IPS DF 4.7 (cell line): ENCODE measurements at regions not wholly inside any gene's neighbourhood (a gene's known extent, or its start where the extent isn't known, plus 50 kb on each side); places are given as distances from the start of the nearest gene placed in this dataset.

Experiments used
- DNase-seq: peaks from one replicate; pipeline ENCODE4 v3.0.0-alpha.2; 2013; ENCODE audit warnings: low spot score; ENCODE audit errors: extremely low read depth

DNA sequence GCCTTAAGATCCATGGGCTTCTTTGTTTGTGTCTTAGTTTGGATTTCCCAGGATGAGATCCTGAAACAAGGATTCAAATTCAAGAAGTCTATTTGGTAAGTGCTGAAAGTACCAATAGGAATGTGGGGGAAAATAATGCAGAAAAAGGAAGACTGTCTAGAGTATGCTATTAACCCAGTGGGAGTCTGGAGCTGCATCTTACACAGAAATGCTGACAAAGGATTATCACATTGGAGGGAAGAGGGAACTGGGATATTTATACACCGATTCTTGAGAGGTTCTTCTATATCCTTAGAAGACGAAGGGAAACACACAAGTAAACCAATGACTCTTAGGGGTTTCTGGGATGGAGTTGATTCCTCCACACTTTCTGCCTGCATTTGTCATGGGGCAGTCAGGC lies 294.8 kb upstream of the FIGN start:
- no peak for DNase-seq

- DNase-seq = no peak
Measured at GRCh38 chr2:164028814-164029534, 293.2 kb upstream of the FIGN start.

DNA sequence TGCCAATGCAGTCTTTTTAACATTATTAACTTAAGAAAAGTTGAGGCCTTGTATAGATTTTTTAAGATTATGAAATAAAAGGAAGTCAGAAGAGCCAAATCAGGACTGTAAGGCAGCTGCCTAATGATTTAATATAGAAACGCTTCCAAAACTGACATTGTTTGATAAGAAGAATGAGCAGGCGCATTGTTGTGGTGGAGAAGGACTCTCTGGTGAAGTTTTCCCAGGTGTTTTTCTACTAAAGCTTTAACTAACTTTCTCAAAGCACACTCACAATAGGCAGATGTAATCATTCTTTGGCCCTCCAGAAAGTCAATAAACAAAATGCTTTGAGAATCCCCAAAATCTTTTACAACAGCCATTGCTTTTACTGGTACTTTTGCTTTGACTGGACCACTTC lies 288.6 kb upstream of the FIGN start:
- no peak for DNase-seq

- DNase-seq = no peak
Measured at GRCh38 chr2:164023896-164024295, 288.1 kb upstream of the FIGN start.

GRCh38 chr2:164015328-164016123 lies 279.7 kb upstream of the FIGN start:
- DNase-seq = no peak

DNA sequence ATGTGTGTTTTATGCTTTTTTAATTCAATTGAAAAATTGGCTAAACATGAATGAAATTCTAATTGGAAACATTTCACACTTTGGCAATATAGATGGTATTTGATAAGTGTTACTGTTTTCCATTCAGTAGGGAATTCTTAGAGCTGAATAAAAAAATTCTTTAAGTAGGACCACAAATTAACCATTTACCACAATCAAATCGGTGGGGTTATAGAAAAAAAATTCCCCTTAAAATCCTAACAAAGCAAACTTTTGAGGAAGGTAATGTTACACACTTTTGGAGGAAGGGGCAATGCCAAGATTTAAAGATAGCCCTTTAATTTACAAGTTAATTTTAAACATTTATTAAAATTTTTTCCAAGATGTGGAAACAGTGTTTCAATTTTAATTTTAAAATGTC lies 279.0 kb upstream of the FIGN start:
- DNase-seq = no peak

GRCh38 chr2:164014068-164014731 lies 278.4 kb upstream of the FIGN start:
- DNase-seq = no peak

- DNase-seq = no peak
Measured at GRCh38 chr2:164012581-164012980, 276.8 kb upstream of the FIGN start.

- no peak for DNase-seq
Measured at GRCh38 chr2:164009756-164010337, 274.0 kb upstream of the FIGN start.

DNA sequence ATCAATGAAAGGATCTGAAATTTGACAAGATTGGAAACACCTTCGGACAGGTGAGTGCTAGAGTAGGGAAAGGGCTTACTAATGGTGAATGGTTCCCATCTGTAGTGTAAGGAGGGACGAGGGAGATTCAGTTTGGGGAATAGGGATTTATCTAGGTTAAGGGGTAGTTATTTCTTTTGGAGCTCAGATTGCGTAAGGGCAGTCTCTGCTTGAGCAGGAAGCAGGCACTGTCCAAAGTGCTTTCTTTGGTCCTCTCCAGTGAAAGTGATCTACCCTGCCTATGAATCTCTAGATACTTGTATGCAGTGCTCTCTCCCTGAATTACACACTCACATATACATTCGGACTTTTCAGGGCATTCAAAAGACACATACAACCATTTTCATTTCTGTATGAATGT lies 272.9 kb upstream of the FIGN start:
- DNase-seq = no peak

DNA sequence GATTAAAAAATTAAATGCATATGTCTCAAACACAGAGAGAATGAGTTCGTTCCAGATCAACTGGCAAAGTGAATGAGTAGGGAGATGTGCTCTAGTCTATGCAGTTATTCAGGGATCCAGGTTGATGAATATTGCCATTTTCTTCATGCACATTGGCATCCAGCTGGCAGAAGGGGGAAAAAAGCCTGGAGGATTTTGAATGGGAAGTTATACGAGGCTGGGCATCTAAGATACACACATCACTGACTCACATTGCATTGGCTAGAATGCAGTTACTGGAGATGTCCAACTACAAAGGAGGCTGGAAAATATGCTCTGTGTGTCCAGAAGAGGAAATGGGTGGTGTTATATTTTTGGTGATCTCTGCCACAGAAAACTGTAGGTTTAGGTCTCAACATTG lies 270.9 kb upstream of the FIGN start:
- DNase-seq = no peak

DNA sequence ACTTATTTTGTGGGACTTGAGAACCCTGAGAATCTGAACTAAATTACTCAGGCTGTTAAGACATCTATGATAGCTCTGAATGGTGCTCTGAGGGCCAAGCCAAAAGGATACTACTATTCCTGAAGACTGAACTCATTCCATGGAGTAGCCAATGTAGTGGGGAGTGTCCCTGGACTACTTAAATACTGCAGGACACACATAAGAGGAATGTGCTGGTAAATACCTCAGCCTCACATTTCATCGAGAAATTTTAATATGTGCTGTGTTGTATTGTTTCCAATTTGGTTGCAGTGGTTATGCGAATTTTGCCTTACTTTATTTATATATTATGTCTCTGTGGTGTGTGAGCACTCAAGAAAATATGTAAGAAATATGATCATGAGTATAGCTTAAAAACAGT lies 264.4 kb upstream of the FIGN start:
- no peak for DNase-seq

DNA sequence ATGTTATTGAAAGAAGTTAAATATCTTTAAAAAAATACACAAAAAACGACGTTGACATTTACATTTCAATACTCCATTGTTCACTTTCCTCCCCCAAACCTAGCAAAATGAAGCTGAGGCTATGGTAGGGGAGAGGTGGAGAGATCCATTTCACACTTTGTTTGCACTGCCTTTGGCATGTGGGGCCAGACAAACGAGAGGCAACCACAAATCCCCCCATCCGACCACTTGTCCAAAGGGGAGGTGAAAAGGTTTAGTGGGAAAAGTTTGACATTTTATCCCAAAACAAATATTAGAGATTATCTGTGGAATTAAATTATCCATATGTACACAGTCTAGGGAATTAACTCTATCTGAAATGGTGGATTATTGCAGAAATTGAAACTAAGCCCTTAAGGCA lies 261.7 kb upstream of the FIGN start:
- DNase-seq = no peak

GRCh38 chr2:163990541-163990940 lies 254.7 kb upstream of the FIGN start:
- no peak for DNase-seq

DNA sequence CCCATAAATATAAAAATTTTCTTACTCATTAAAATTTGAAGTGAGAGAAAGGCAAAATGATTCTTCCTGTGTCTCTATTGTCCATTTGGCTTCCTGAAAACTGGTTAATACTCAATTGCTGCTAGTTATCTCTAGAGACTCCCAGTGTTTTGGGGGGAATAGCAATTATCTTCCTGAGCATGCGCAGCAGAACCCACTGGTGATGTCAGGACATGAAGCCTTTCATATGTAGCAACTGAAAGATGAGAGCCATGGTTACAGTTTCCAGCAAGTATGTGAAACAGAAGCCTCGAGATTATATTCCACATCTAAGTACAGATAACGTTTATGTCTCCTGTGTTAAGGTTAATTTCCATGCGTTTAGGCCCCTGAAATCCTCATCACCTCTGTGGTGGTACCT lies 254.3 kb upstream of the FIGN start:
- DNase-seq = no peak

DNA sequence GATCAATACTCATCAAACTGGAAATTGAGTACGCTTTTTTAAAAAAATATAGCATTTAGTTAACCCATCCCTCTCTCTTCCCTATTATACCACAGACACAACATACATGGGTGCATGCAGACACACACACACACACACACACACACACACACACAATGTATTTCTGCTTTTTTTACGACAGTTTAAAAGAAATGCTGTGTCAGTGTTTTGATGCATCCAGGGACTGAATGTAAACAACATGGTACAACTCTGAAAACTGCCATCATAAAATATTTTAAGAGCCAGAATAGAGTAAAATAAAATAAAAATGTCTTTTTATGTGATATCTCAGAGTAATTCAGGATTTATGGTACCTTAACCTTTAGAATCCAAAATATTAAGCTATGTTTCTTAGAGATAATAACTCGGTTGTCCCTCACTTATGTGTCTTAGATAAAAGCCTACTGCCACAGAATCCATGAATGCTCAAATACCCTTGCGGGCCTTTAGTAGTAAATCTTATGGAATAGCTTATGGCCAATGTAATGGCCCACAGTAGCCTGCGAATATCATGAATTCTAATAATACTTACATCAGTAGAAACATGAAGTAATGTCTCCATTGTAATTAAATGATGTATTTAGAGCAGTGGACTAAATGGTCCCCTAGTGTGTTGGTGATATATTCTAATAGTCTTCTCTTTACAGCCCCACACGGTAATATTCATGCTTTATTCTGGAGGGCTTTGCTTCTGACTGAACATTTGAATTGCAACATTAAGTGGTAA lies 251.6 kb upstream of the FIGN start:
- no peak for DNase-seq

DNA sequence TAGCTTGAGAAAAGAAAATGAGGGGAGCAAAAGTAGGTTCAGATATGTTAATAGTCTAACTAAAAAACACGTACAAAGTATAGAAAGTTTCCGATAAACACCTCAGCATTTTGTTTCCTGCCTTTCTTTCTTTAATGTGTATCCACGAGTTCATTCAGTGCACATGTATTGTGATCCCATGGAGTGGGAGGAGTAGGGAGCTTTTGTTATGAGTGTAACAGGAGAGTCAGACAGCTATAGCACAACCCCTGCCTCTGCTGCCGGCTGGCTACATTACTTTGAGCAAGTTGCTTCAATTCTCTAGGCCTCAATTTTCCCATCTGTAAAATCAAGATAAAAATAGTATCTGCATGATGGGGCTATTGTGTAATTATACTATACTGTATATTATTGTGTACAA lies 249.2 kb upstream of the FIGN start:
- DNase-seq = no peak

DNA sequence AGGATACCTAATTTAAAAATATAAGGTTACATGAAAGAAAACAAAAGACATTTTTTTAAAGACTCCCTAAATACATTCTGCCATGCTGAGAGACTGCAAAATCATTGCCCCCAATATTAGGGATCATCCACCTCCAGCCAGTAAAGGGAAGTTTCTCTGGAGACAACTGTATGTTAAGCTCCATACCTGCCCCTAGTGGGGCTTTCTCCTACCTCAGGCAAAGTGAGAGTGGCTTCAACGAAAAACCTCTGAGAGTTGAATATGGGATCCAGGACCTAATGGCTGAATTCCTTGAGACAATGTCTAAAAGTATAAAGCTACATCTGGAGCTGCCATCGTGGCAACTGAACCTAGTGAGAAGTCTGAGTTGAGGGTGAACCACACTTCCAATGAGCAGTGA lies 248.1 kb upstream of the FIGN start:
- no peak for DNase-seq

- DNase-seq = no peak
Measured at GRCh38 chr2:163982938-163983337, 247.1 kb upstream of the FIGN start.

DNA sequence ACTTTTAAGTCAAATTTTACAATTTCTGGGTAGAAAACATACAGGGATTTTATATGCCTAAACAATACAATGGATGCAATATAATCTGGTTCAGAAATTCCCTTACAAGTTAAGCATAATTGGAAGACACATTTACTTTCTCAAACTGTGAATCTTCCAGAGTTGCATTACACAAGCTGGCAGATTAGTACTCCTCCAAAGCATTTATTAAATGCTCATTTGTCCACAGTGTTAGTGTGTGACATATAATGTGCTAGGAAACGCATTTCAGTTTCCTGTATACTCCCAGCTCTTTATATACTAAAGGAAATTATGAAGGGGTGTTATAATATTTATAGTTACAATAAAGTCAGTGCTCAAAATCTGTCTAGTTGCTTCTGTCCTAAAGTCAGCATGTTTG lies 239.0 kb upstream of the FIGN start:
- DNase-seq = no peak

DNA sequence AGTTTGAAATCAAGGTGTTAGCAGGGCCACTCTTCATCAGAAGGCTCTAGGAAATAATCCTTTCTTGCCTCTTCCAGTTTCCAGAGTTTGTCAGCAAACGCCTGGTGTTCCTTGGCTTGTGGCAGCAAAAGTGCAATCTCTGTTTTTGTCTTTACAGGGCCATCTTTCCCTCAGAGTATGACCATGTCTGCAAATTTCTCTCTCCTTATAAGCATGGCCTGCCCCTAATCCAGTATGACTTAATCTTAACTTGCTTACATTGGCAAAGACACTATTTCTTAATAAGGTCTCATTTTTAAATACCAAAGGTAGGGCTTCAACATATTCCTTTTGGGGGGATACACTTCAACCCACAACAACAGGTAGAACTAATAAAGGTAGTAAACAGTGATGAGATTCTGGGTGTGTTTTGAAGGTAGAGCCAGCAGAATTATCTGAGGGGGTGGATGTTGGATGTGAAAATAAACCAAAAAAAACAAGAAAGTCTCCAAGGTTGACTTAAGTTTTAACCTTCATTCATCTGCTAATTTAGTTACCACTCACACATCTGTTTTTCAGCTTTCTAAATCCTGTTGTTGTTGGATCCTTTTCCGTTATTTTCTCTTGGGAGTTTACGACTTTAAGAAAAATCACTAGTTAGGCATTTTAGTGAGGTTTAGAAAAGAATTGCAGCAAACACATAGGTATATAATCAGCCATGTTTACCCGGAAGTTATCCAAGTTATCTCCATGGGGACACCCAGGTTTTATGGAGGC lies 234.4 kb upstream of the FIGN start:
- no peak for DNase-seq
